Kidney (tissue), 13 donors: ENCODE measurements at regions not wholly inside any gene's neighbourhood (a gene's known extent, or its start where the extent isn't known, plus 50 kb on each side); places are given as distances from the start of the nearest gene placed in this dataset.
A peak's percentile ranks its signal among the peaks of the same experiment; 100 is the strongest.

Experiments
- DNase-seq, 5 donors: peaks; one replicate each; pipeline ENCODE4 v3.0.0-alpha.2; 2013 to 2020
- FAIRE-seq: peaks from 2 replicates; lab custom pipeline; 2012; peaks lifted over from hg19 to GRCh38; lab: Jason Lieb, UNC
- H3K27ac ChIP-seq, 2 donors: one replicate each; pipeline ENCODE4 v1.7.0; 2013; ENCODE audit warnings: low read depth in 2 of 2, low read length in 2 of 2, inconsistent platforms in 1 of 2
- H3K27me3 ChIP-seq: one replicate; pipeline ENCODE4 v1.7.1; 2013; ENCODE audit warnings: low read length, inconsistent platforms; ENCODE audit not compliant: control insufficient read depth, insufficient read depth
- H3K36me3 ChIP-seq, 3 donors: one replicate each; pipeline versions ENCODE4 v1.7.0 to v1.7.1; 2013; ENCODE audit warnings: low read length in 3 of 3, control low read depth in 1 of 3, inconsistent platforms in 1 of 3; ENCODE audit not compliant: insufficient read depth in 3 of 3, control insufficient read depth in 2 of 3
- H3K4me1 ChIP-seq, 3 donors: one replicate each; pipeline versions ENCODE4 v1.7.0 to v1.7.1; 2013; ENCODE audit warnings: low read length in 3 of 3, inconsistent platforms in 1 of 3, low read depth in 1 of 3; ENCODE audit not compliant: control insufficient read depth in 2 of 3, insufficient read depth in 2 of 3
- H3K4me3 ChIP-seq, 3 donors: one replicate each; pipeline versions ENCODE4 v1.7.0 to v1.8.1; 2013; ENCODE audit warnings: low read length in 3 of 3, control low read depth in 1 of 3, inconsistent platforms in 1 of 3
- H3K9ac ChIP-seq, 3 donors: one replicate each; pipeline versions ENCODE4 v1.7.0 to v1.7.1; 2013; ENCODE audit warnings: low read length in 3 of 3, control low read depth in 1 of 3, inconsistent platforms in 1 of 3
- H3K9me3 ChIP-seq, 3 donors: one replicate each; pipeline versions ENCODE4 v1.7.0 to v1.7.1; 2013; ENCODE audit warnings: low read length in 3 of 3, control low read depth in 1 of 3, inconsistent platforms in 1 of 3; ENCODE audit not compliant: control insufficient read depth in 2 of 3, insufficient read depth in 1 of 3
- intact Hi-C: fragments of 100-400 bp; cut with DNase I; formaldehyde crosslinking; loops from one replicate; pipeline ENCODE4 v1.11.1; 2022
- TF ChIP-seq, protein P1 (sequence below): IDR thresholded peaks from 3 replicates; pipeline ENCODE4 v1.5.1; 2012; ENCODE audit warnings: mild to moderate bottlenecking, moderate library complexity, borderline replicate concordance; ENCODE audit not compliant: insufficient read depth; ENCODE audit errors: extremely low read depth
- donor health status: control.
- donor health status: control.
- donor health status: control.
- donor health status: control.
- donor health status: control.
- donor health status: DM: yes; HTN: yes; CAD: no.
- donor health status: Normal renal cell carcinoma (clear cell type).

DNA sequence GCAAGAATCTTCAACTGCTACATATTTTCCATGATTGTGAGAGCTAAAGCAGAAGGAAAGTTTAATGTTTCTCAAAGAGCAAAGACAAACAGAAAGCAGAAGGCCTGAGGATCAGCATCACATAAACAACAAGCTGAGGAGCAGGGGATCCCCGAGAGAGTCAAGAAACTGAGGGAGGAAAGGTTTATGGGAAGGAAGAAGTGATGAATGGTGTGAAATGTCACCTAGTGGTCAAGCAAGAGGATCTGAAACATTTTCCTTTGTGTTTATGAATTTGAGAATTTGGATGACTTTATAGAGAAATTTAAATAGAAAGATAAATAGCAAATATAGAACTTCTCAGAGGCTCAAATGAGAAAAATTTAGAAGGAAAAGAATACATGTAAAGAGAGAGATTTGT lies 481.9 kb downstream of the CHSY3 start:
- FAIRE-seq: no peak
- no peak overlapping the region for H3K27ac ChIP-seq
- H3K27me3 ChIP-seq: no peaks in the 10 kb centered on the region
- H3K9ac ChIP-seq: no peak overlapping the region
- H3K9me3 ChIP-seq: no peaks in the 10 kb centered on the region
- no peak overlapping the region for H3K4me3 ChIP-seq
- no peaks in the 10 kb centered on the region for H3K36me3 ChIP-seq
- TF ChIP-seq, protein P1, sequence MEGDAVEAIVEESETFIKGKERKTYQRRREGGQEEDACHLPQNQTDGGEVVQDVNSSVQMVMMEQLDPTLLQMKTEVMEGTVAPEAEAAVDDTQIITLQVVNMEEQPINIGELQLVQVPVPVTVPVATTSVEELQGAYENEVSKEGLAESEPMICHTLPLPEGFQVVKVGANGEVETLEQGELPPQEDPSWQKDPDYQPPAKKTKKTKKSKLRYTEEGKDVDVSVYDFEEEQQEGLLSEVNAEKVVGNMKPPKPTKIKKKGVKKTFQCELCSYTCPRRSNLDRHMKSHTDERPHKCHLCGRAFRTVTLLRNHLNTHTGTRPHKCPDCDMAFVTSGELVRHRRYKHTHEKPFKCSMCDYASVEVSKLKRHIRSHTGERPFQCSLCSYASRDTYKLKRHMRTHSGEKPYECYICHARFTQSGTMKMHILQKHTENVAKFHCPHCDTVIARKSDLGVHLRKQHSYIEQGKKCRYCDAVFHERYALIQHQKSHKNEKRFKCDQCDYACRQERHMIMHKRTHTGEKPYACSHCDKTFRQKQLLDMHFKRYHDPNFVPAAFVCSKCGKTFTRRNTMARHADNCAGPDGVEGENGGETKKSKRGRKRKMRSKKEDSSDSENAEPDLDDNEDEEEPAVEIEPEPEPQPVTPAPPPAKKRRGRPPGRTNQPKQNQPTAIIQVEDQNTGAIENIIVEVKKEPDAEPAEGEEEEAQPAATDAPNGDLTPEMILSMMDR: no peak
- intact Hi-C loops: no loop called here
- H3K4me1 ChIP-seq: no peaks in the 10 kb centered on the region
- DNase-seq: peak in 2 of 5 donors; percentile 7 to 17

DNA sequence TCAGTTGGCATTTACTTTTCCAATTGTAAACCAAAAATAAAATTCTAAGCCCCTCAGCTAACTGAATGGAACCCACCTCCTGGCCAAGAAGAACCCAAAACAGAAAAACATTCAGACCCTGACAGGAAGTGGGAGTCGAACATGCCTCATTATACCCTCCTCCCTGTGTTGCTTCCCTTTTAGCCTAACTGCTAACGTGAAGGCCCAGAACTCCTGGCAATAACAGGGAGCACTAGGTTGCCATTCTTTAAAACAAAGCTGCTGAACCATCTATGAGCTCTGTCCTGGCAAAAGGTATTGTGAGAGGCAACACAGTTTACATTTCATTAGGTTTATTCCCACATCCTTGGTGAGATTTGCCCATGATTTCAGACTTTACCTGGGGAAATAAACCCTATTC lies 481.4 kb downstream of the CHSY3 start:
- H3K4me1 ChIP-seq: no peaks in the 10 kb centered on the region
- H3K9me3 ChIP-seq: no peaks in the 10 kb centered on the region
- no peak overlapping the region for H3K4me3 ChIP-seq
- intact Hi-C loops: no loop called here
- H3K27ac ChIP-seq: no peak overlapping the region
- DNase-seq: no peak
- no peak overlapping the region for H3K9ac ChIP-seq
- no peaks in the 10 kb centered on the region for H3K27me3 ChIP-seq
- H3K36me3 ChIP-seq: no peaks in the 10 kb centered on the region
- TF ChIP-seq, protein P1: no peak
- no peak for FAIRE-seq

DNA sequence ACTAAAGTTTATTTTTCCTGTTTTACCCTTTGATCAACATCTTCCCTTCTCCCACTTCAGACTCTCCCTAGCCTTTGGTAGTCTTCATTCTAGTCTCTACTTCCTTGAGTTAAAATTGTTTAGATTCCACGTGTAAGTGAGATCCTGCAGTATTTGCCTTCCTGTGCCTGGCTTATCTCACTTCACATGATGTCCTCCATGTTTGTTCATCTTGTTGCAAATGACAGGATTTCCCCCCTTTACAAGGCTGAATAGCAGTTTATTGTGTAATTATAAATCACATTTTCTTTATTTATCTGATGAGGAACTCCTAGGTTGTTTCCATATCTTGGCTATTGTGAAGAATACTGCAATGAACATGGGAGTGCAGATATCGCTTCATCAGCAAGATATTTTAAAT lies 461.7 kb downstream of the CHSY3 start:
- no peaks in the 10 kb centered on the region for H3K27me3 ChIP-seq
- no peak overlapping the region for H3K27ac ChIP-seq
- TF ChIP-seq, protein P1: no peak
- intact Hi-C loops: no loop called here
- H3K4me1 ChIP-seq: no peaks in the 10 kb centered on the region
- no peak overlapping the region for H3K4me3 ChIP-seq
- DNase-seq (no peak), FAIRE-seq (no peak)
- H3K9ac ChIP-seq: no peak overlapping the region
- H3K9me3 ChIP-seq: no peaks in the 10 kb centered on the region
- no peaks in the 10 kb centered on the region for H3K36me3 ChIP-seq

DNA sequence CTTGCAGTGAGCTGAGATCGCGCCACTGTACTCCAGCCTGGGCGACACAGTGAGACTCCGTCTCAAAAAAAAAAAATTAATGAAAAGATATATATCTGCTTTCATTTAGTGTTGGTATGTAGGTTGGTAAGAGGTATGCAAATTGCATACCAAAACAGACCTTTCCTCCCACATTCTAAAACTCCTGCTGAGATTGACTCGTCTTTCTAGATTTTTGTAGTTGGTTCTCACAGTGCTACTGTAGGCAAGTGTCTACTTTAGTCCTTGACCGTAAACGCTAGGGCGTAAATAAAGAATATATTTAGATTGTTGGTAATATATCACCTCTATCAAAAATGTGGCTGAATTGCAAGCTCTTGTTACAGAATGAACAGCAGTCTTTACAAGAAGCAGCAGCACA lies 445.9 kb downstream of the CHSY3 start:
- intact Hi-C loops: no loop called here
- TF ChIP-seq, protein P1: no peak
- H3K4me1 ChIP-seq: no peaks in the 10 kb centered on the region
- no peak overlapping the region for H3K4me3 ChIP-seq
- FAIRE-seq (no peak), DNase-seq (no peak)
- H3K36me3 ChIP-seq: no peaks in the 10 kb centered on the region
- H3K27me3 ChIP-seq: no peaks in the 10 kb centered on the region
- no peak overlapping the region for H3K27ac ChIP-seq
- H3K9ac ChIP-seq: no peak overlapping the region
- H3K9me3 ChIP-seq: no peaks in the 10 kb centered on the region
